Panc1 (cell line): ENCODE measurements at regions not wholly inside any gene's neighbourhood (a gene's known extent, or its start where the extent isn't known, plus 50 kb on each side); places are given as distances from the start of the nearest gene placed in this dataset.

Experiments used
- ATAC-seq: fragments of 200-7000 bp; cut with Tn5 transposase; 2 replicates; pipeline ENCODE4 v1.9.1; 2020; ENCODE audit warnings: mild to moderate bottlenecking, moderate library complexity
- BruUV-seq: library from RNA; stranded (reverse); fragments of 400-500 nt; replicated peaks from 2 replicates; lab custom pipeline; 2021; lab: Mats Ljungman, UMichigan
- CTCF ChIA-PET: fragments of 300-600 bp; sonication (Branson Sonifier 250); formaldehyde crosslinking; loops from one replicate; lab custom pipeline; 2022; ENCODE audit warnings: antibody characterized with exemption; lab: Charles Lee
- POLR2A ChIA-PET: fragments of 300-600 bp; sonication (Branson Sonifier 250); formaldehyde crosslinking; loops from one replicate; lab custom pipeline; 2022; ENCODE audit warnings: antibody characterized with exemption; lab: Charles Lee
- DNase-seq: peaks from one replicate; pipeline ENCODE4 v3.0.0-alpha.2; 2010; ENCODE audit warnings: low read depth, low spot score
- H3K27ac ChIP-seq: 2 replicates; pipeline ENCODE4 v1.5.1; 2011; ENCODE audit warnings: mild to moderate bottlenecking, low read length, inconsistent platforms
- H3K27me3 ChIP-seq: fragments of 200-500 bp; sonication (Bioruptor generic); 2 replicates; pipeline ENCODE4 v1.6.0; 2014; ENCODE audit warnings: low read length, inconsistent platforms; ENCODE audit not compliant: control insufficient read depth, insufficient read depth
- H3K36me3 ChIP-seq: fragments of 200-500 bp; sonication (Bioruptor generic); 2 replicates; pipeline ENCODE4 v1.5.1; 2014; ENCODE audit warnings: inconsistent platforms, mild to moderate bottlenecking, low read length, moderate library complexity; ENCODE audit not compliant: control insufficient read depth, insufficient read depth
- H3K4me1 ChIP-seq: 2 replicates; pipeline ENCODE4 v1.5.1; 2011; ENCODE audit warnings: inconsistent platforms, mild to moderate bottlenecking, low read length, moderate library complexity; ENCODE audit not compliant: control insufficient read depth, insufficient read depth
- H3K4me3 ChIP-seq, 2 experiments: 2 replicates each; pipeline ENCODE4 v1.5.1; 2011 to 2012; ENCODE audit warnings: low read depth in 2 of 2, low read length in 2 of 2, mild to moderate bottlenecking in 2 of 2, inconsistent platforms in 1 of 2, moderate library complexity in 1 of 2
- H3K9me3 ChIP-seq: fragments of 200-500 bp; sonication (Bioruptor generic); 2 replicates; pipeline ENCODE4 v1.5.1; 2014; ENCODE audit warnings: low read depth, mild to moderate bottlenecking, inconsistent platforms, low read length, moderate library complexity; ENCODE audit not compliant: control insufficient read depth, insufficient read depth
- POLR2AphosphoS5 ChIP-seq: IDR thresholded peaks from 2 replicates; pipeline ENCODE4 v1.6.1; 2012; ENCODE audit warnings: mild to moderate bottlenecking, low read depth, low read length, moderate library complexity
- SIN3A ChIP-seq: IDR thresholded peaks from 2 replicates; pipeline ENCODE4 v1.6.1; 2012; ENCODE audit warnings: low read depth, mild to moderate bottlenecking, low read length, moderate library complexity, borderline replicate concordance; ENCODE audit not compliant: insufficient read depth
- TCF7L2 ChIP-seq: IDR thresholded peaks from 2 replicates; pipeline ENCODE4 v1.6.1; 2011; ENCODE audit warnings: mild to moderate bottlenecking, low read depth, low read length, inconsistent platforms
- in situ Hi-C: cut with HindIII; loops from 2 replicates; pipeline ENCODE4 v1.10.0; 2016; ENCODE audit warnings: low sequenced_read_pairs, low pct_unique_long_range_greater_than_20kb
- intact Hi-C: fragments of 100-400 bp; cut with micrococcal nuclease; formaldehyde crosslinking; loops from one replicate; pipeline ENCODE4 v1.10.0; 2022; ENCODE audit not compliant: unreplicated experiment
- TF ChIP-seq, protein P1 (sequence below): fragments of 450-650 bp; IDR thresholded peaks from 2 replicates; pipeline ENCODE4 v1.5.1; 2017; ENCODE audit warnings: mild to moderate bottlenecking
- TF ChIP-seq, protein P2 (sequence below), 2 experiments: IDR thresholded peaks; 2 replicates each; pipeline ENCODE4 v1.6.1; 2011 to 2012; ENCODE audit warnings: low read depth in 2 of 2, control low read depth in 1 of 2, low read length in 1 of 2, mild to moderate bottlenecking in 1 of 2, moderate library complexity in 1 of 2; ENCODE audit not compliant: insufficient read depth in 1 of 2

DNA sequence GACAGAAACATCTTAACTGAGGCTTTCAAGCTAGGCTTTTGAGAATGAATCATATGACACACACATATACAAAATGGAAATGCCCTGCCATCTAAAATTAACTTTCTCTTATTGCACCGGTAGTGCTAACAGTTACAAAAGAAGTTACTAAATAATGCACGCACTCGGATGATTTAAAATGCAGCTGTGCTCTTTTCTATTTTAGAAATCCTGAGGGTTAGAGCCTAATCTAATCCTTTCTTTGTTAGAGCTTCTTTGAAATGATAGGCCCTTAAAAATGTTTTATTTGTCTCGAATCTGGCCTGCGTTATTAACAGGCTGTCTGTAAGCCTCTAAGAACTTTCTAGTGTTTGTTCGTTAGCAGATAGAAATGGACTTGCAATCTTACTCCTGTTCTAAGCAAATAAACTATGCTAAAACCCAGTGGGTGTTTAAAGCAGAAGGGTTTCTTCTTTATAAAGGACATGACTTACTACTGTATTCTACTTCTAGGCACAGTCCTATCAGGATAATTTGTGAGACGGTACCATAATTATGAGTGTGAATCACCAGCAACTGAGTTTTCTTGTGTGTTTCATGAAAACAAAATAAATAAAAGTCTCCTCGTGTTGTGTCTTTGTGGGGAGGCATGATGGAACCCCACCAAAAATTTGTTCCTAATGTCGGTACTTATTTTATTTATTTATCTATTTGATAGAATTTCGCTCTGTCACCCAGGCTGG, 69.2 kb upstream of the MYO10 start:
- H3K4me3 ChIP-seq, result no peak overlapping the region
- TF ChIP-seq POLR2AphosphoS5 (no peak), TCF7L2 (no peak), SIN3A (no peak)
- TF ChIP-seq, protein P1, sequence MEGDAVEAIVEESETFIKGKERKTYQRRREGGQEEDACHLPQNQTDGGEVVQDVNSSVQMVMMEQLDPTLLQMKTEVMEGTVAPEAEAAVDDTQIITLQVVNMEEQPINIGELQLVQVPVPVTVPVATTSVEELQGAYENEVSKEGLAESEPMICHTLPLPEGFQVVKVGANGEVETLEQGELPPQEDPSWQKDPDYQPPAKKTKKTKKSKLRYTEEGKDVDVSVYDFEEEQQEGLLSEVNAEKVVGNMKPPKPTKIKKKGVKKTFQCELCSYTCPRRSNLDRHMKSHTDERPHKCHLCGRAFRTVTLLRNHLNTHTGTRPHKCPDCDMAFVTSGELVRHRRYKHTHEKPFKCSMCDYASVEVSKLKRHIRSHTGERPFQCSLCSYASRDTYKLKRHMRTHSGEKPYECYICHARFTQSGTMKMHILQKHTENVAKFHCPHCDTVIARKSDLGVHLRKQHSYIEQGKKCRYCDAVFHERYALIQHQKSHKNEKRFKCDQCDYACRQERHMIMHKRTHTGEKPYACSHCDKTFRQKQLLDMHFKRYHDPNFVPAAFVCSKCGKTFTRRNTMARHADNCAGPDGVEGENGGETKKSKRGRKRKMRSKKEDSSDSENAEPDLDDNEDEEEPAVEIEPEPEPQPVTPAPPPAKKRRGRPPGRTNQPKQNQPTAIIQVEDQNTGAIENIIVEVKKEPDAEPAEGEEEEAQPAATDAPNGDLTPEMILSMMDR, result no peak
- TF ChIP-seq, protein P2, sequence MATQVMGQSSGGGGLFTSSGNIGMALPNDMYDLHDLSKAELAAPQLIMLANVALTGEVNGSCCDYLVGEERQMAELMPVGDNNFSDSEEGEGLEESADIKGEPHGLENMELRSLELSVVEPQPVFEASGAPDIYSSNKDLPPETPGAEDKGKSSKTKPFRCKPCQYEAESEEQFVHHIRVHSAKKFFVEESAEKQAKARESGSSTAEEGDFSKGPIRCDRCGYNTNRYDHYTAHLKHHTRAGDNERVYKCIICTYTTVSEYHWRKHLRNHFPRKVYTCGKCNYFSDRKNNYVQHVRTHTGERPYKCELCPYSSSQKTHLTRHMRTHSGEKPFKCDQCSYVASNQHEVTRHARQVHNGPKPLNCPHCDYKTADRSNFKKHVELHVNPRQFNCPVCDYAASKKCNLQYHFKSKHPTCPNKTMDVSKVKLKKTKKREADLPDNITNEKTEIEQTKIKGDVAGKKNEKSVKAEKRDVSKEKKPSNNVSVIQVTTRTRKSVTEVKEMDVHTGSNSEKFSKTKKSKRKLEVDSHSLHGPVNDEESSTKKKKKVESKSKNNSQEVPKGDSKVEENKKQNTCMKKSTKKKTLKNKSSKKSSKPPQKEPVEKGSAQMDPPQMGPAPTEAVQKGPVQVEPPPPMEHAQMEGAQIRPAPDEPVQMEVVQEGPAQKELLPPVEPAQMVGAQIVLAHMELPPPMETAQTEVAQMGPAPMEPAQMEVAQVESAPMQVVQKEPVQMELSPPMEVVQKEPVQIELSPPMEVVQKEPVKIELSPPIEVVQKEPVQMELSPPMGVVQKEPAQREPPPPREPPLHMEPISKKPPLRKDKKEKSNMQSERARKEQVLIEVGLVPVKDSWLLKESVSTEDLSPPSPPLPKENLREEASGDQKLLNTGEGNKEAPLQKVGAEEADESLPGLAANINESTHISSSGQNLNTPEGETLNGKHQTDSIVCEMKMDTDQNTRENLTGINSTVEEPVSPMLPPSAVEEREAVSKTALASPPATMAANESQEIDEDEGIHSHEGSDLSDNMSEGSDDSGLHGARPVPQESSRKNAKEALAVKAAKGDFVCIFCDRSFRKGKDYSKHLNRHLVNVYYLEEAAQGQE (IDR thresholded peaks at IDR 0.05; ENCODE audit: insufficient read depth in 1 of 2, low read depth in 2 of 2, low read length in 1 of 2), result no peak
- no peaks in the 10 kb centered on the region for H3K9me3 ChIP-seq
- H3K27ac ChIP-seq, result no peak overlapping the region
- ATAC-seq (no peak), DNase-seq (no peak)
- H3K36me3 ChIP-seq, result no peaks in the 10 kb centered on the region
- in situ Hi-C loops, result no loop called here
- no TSS peak for BruUV-seq
- CTCF ChIA-PET, result no interaction called here
- intact Hi-C loops, result no loop called here
- peaks cover 4% of the 10 kb centered on the region; the same call in 1 of the 2 replicates for H3K4me1 ChIP-seq
- POLR2A ChIA-PET, result interaction anchor here (0.6 kb wide), 1 partner anchor 30 kb away, joined by 7 read pairs; no protein-coding TSS in a partner anchor
- H3K27me3 ChIP-seq, result no peaks in the 10 kb centered on the region

DNA sequence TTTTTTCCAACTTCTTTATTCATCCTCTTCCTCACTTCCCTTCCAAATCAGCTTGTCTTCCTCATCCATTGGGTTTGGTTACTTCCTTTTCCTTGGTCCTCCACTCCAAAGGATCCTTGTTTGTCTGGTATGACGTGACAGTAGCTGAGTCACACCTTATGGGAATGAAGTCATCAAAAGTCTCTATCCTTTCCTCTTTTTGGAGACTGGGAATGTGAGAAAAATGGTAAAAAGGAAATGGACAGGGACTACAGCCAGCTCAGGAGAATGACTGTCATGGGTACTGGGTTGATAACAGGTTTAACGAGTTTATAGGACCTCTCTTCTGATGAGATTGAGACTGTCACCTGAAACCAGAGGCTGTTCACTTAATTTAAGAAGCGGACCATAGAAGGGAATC, 76.2 kb upstream of the MYO10 start:
- Histone ChIP-seq H3K4me3 (no peak overlapping the region), H3K27ac (no peak overlapping the region), H3K36me3 (no peaks in the 10 kb centered on the region), H3K4me1 (no peaks in the 10 kb centered on the region), H3K27me3 (no peaks in the 10 kb centered on the region), H3K9me3 (no peaks in the 10 kb centered on the region)
- intact Hi-C loops, result no loop called here
- no TSS peak for BruUV-seq
- TF ChIP-seq, protein P2 (IDR thresholded peaks at IDR 0.05; ENCODE audit: insufficient read depth in 1 of 2, low read depth in 2 of 2, low read length in 1 of 2), result no peak
- TF ChIP-seq, protein P1, result no peak
- TF ChIP-seq TCF7L2, result no peak
- no peak for TF ChIP-seq POLR2AphosphoS5
- TF ChIP-seq SIN3A, result no peak
- ChIA-PET POLR2A (no interaction called here), CTCF (no interaction called here)
- DNase-seq, result no peak
- 0 out of 2 replicates have a peak, but pooled peaks have one; percentile 45 for ATAC-seq
- in situ Hi-C loops, result no loop called here
